Stimulated activated naive CD4-positive, alpha-beta T cell (primary cell): ENCODE measurements at regions not wholly inside any gene's neighbourhood (a gene's known extent, or its start where the extent isn't known, plus 50 kb on each side); places are given as distances from the start of the nearest gene placed in this dataset.

Source experiments
- DNase-seq, 6 experiments: peaks; one replicate each; lab custom pipeline; 2025; lab: John Stamatoyannopoulos, UW

- no peak for DNase-seq
These were observed 847.3 kb upstream of the SOX11 start for GRCh38 chr2:4844881-4845280.

- no peak for DNase-seq
These were observed 830.2 kb upstream of the SOX11 start for GRCh38 chr2:4862031-4862430.

- DNase-seq: no peak
These were observed 826.0 kb upstream of the SOX11 start for GRCh38 chr2:4866198-4866597.

- no peak for DNase-seq
These were observed 823.7 kb upstream of the SOX11 start for GRCh38 chr2:4868466-4868865.

- DNase-seq: no peak
These were observed 823.0 kb upstream of the SOX11 start for GRCh38 chr2:4869154-4869553.

- DNase-seq: no peak
These were observed 818.8 kb upstream of the SOX11 start for GRCh38 chr2:4873364-4873763.

GRCh38 chr2:4873876-4874593, 818.1 kb upstream of the SOX11 start:
- no peak for DNase-seq

- DNase-seq: no peak
These were observed 809.8 kb upstream of the SOX11 start for GRCh38 chr2:4882421-4882820.

GRCh38 chr2:4882941-4883340, 809.2 kb upstream of the SOX11 start:
- no peak for DNase-seq

- no peak for DNase-seq
These were observed 808.8 kb upstream of the SOX11 start for GRCh38 chr2:4883375-4883774.

GRCh38 chr2:4884117-4884571, 808.0 kb upstream of the SOX11 start:
- no peak for DNase-seq

GRCh38 chr2:4891394-4891793, 800.8 kb upstream of the SOX11 start:
- DNase-seq: no peak

GRCh38 chr2:4895371-4895770, 796.8 kb upstream of the SOX11 start:
- DNase-seq: no peak

- DNase-seq: no peak
These were observed 793.5 kb upstream of the SOX11 start for GRCh38 chr2:4898706-4899105.

- no peak for DNase-seq
These were observed 791.9 kb upstream of the SOX11 start for GRCh38 chr2:4900242-4900641.

- DNase-seq: no peak
These were observed 791.1 kb upstream of the SOX11 start for GRCh38 chr2:4900861-4901770.

- DNase-seq: no peak
These were observed 788.4 kb upstream of the SOX11 start for GRCh38 chr2:4903656-4904348.

- DNase-seq: no peak
These were observed 783.7 kb upstream of the SOX11 start for GRCh38 chr2:4908461-4908860.

- DNase-seq: no peak
These were observed 782.7 kb upstream of the SOX11 start for GRCh38 chr2:4909346-4910009.

GRCh38 chr2:4914036-4914435, 778.1 kb upstream of the SOX11 start:
- DNase-seq: no peak

GRCh38 chr2:4914551-4914950, 777.6 kb upstream of the SOX11 start:
- DNase-seq: no peak

- no peak for DNase-seq
These were observed 776.8 kb upstream of the SOX11 start for GRCh38 chr2:4915357-4915756.
